Pancreas (tissue), 10 donors: ENCODE measurements at regions not wholly inside any gene's neighbourhood (a gene's known extent, or its start where the extent isn't known, plus 50 kb on each side); places are given as distances from the start of the nearest gene placed in this dataset.
A peak's percentile ranks its signal among the peaks of the same experiment; 100 is the strongest.

Experiments used
- ATAC-seq, 4 donors: fragments of 200-7000 bp; cut with Tn5 transposase; one replicate each; pipeline versions ENCODE4 v1.8.0 to v1.9.1; 2020; ENCODE audit warnings: mild to moderate bottlenecking in 4 of 4, moderate library complexity in 4 of 4
- DNase-seq, 6 donors: peaks; one replicate each; pipeline ENCODE4 v3.0.0-alpha.2; 2020
- FAIRE-seq: peaks from 2 replicates; lab custom pipeline; 2012; peaks lifted over from hg19 to GRCh38; lab: Jason Lieb, UNC
- H3K27ac ChIP-seq, 4 donors: fragments of 200-600 bp; sonication (generic); 1 replicate in 3 of 4; 2 replicates in 1 of 4; pipeline versions ENCODE4 v1.5.0 to v1.8.0; 2020
- H3K27me3 ChIP-seq, 4 donors: fragments of 200-600 bp; one replicate each; pipeline ENCODE4 v1.8.0; 2021
- H3K36me3 ChIP-seq, 3 donors: fragments of 200-600 bp; sonication (generic) in 1 of 3; one replicate each; pipeline versions ENCODE4 v1.5.0 to v1.8.0; 2020 to 2021
- H3K4me1 ChIP-seq, 3 donors: fragments of 200-600 bp; one replicate each; pipeline ENCODE4 v1.8.0; 2021
- H3K4me3 ChIP-seq, 4 donors: fragments of 200-600 bp; sonication (generic) in 2 of 4; one replicate each; pipeline versions ENCODE4 v1.5.0 to v1.8.0; 2020 to 2021
- H3K9me3 ChIP-seq, 4 donors: fragments of 200-600 bp; one replicate each; pipeline ENCODE4 v1.8.0; 2021
- WGBS, 2 donors: extraction: QIAGEN DNeasy Blood & Tissue Kit; methylation state at CpG; one replicate each; pipeline ENCODE4 v1.1.7; 2013; 5-methylcytosine and 5-hydroxymethylcytosine counted together
- intact Hi-C, 3 donors: fragments of 100-400 bp; cut with DNase I; formaldehyde crosslinking; loops; one replicate each; pipeline versions ENCODE4 v1.11.1 to v1.14.2; 2022
- TF ChIP-seq, protein P1 (sequence below), 4 donors: fragments of 200-600 bp; sonication (generic) in 3 of 4; IDR thresholded peaks; one replicate each; pipeline versions ENCODE4 v1.5.0 to v1.8.0; 2021; ENCODE audit warnings: antibody characterized with exemption in 4 of 4
- donor health status: healthy with polysubstance abuse.
- donor health status: DM: no; HTN: no; CAD: no; lungs with moderate emphysema.
- donor health status: DM: no; HTN: no; CAD: no.
- donor health status: control.
- donor health status: control.
- donor health status: Bipolar disorder and iron deficiency.
- donor health status: DM: yes; HTN: yes; CAD: no.
- donor health status: DM: no; HTN: no; CAD: no.
- donor health status: DM: no; HTN: no; CAD: no.
- donor health status: DM: yes; HTN: yes; CAD: no.

DNA sequence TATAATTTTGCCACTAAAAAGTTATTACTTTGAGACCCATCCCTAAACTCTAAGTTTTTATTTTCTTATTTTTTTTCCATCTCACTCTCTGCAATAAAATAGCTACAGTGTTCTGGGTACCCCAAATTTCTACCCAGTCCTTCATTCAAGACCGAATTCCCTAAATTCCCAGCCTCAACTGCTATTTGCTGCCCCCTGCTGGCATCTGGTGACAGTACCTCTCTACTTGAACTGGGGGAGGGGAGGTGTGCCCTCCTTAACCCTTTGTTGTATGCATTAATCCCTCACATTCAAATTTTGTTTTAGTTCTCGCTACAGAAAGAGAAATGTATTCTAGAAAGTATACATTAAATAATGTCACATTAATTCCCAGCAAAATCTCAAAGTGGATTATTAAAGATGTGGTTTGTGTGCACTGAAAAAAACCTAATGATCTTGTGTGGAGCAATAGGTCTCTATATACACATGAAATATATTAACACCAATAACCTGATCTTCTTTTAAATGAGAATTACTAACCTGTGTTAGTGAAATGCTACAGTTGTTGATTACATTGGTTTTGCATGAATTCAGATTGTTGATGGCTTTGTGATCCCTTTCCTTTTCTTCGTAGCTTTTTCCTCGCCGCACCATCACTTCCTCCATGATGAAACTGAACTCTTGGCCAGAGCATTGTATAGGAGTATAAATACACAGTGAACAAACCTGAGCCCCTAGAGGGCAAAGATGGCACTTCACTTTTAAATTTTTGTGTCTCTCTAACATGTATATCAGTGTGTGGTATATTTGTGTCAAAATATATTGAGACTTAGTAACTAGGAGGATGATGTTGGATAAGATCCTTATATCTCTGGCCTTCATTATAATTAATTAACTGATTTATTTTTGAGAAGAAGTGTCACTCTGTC lies 590.0 kb downstream of the METTL15 start:
- 63 to 64% methylated on average over 5 of the region's 5 CpGs for WGBS, 2 donors
- intact Hi-C loops = no loop called here
- Histone ChIP-seq H3K9me3 (no peaks in the 10 kb centered on the region), H3K27ac (no peak overlapping the region), H3K36me3 (no peaks in the 10 kb centered on the region), H3K4me1 (no peaks in the 10 kb centered on the region), H3K27me3 (no peaks in the 10 kb centered on the region), H3K4me3 (no peak overlapping the region)
- no peak for FAIRE-seq
- DNase-seq = peak in 5 of 6 donors; percentile 23 to 82 (median 53)
- ATAC-seq = peak in 3 of 4 donors; percentile 76 to 84 (median 80)
- TF ChIP-seq, protein P1, sequence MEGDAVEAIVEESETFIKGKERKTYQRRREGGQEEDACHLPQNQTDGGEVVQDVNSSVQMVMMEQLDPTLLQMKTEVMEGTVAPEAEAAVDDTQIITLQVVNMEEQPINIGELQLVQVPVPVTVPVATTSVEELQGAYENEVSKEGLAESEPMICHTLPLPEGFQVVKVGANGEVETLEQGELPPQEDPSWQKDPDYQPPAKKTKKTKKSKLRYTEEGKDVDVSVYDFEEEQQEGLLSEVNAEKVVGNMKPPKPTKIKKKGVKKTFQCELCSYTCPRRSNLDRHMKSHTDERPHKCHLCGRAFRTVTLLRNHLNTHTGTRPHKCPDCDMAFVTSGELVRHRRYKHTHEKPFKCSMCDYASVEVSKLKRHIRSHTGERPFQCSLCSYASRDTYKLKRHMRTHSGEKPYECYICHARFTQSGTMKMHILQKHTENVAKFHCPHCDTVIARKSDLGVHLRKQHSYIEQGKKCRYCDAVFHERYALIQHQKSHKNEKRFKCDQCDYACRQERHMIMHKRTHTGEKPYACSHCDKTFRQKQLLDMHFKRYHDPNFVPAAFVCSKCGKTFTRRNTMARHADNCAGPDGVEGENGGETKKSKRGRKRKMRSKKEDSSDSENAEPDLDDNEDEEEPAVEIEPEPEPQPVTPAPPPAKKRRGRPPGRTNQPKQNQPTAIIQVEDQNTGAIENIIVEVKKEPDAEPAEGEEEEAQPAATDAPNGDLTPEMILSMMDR (IDR thresholded peaks at IDR 0.05) = peak; percentile 53 to 68 (median 64)

DNA sequence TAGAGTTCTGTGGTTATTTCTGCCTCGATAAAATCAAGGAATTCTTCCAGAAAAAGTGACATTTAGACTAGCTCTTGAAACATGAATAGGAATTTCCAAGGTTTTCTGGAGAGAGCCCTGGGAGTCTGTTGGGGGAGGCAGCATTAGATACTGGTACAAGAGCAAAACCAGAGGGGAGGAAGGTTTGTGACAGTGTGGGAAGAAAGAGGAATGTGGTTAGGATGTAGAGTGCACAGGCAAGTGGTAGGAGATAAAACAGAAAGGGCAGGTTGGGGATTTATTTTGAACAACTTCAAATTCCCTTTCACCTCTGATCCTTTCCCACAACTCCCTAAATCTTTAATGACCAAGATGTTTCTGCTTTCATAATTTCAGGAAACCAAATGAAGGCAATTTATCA lies 588.4 kb downstream of the METTL15 start:
- ATAC-seq (no peak), DNase-seq (no peak), FAIRE-seq (no peak)
- Histone ChIP-seq H3K9me3 (no peaks in the 10 kb centered on the region), H3K4me3 (no peak overlapping the region), H3K4me1 (no peaks in the 10 kb centered on the region), H3K36me3 (no peaks in the 10 kb centered on the region), H3K27ac (no peak overlapping the region), H3K27me3 (no peaks in the 10 kb centered on the region)
- TF ChIP-seq, protein P1 (IDR thresholded peaks at IDR 0.05) = no peak
- WGBS, 2 donors = 39 to 62% methylated on average over 1 of the region's 1 CpG
- intact Hi-C loops = no loop called here

DNA sequence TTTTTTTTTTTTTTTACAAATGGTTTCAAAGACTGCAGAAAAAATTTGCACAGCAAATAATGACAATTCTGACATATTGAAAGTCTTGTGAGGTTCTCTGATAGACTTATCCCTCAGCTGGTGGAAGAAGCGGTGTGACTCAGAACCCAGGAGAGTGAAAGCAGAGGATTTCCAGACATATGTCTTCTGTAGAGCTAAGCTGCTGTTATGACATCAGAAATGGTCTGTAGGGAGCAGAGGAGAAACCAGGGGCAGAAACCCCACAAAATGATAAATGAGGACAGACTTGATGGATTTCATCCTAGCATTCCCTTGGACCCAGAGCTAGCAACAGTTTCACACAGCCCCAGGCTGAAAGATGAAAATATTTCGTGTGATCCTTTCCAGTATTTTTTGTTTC lies 582.6 kb downstream of the METTL15 start:
- ATAC-seq (no peak), FAIRE-seq (no peak), DNase-seq (no peak)
- Histone ChIP-seq H3K27ac (no peak overlapping the region), H3K9me3 (no peaks in the 10 kb centered on the region), H3K27me3 (no peaks in the 10 kb centered on the region), H3K4me1 (no peaks in the 10 kb centered on the region), H3K36me3 (no peaks in the 10 kb centered on the region), H3K4me3 (no peak overlapping the region)
- intact Hi-C loops = no loop called here
- TF ChIP-seq, protein P1 (IDR thresholded peaks at IDR 0.05) = no peak
- WGBS, 2 donors = 66 to 75% methylated on average over 2 of the region's 2 CpGs

DNA sequence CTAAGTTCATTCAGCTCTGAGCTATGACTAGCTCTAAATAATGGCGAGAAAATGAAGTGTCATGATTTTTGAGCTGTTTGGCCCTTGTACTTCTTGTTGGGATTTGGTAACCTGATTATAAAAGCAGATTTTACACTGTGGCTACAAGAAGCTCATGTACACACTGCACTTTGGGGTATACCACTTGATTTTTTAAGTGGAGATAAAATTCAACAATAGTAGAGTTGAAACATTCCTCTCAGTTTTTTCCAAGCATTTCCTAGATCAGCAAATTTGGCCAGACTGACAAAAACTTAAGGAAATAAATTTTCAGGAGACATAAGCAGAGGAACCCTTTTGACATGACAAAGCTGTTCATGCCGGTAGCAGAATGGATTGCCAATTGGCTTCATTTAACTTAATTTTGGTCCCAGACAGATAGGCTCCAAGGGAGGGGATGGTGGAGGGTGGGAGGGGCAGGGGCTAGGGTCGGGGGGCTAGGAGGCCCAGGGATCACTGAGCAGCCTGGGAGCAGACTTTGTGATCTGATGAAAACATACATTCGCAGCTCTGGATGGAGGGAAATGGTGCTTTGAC lies 575.9 kb downstream of the METTL15 start:
- TF ChIP-seq, protein P1 (IDR thresholded peaks at IDR 0.05) = no peak
- Histone ChIP-seq H3K36me3 (no peaks in the 10 kb centered on the region), H3K4me3 (no peak overlapping the region), H3K27me3 (no peaks in the 10 kb centered on the region), H3K4me1 (no peaks in the 10 kb centered on the region), H3K27ac (no peak overlapping the region), H3K9me3 (no peaks in the 10 kb centered on the region)
- ATAC-seq = no peak
- FAIRE-seq = no peak
- intact Hi-C loops = no loop called here
- DNase-seq = no peak
- WGBS, 2 donors = 60 to 66% methylated on average over 4 of the region's 4 CpGs
